Stimulated activated CD8-positive, alpha-beta memory T cell treated with anti-CD3 and anti-CD28 coated beads, Interleukin-15, amount 100 ng/mL, for 48 hours (primary cell): ENCODE measurements at regions not wholly inside any gene's neighbourhood (a gene's known extent, or its start where the extent isn't known, plus 50 kb on each side); places are given as distances from the start of the nearest gene placed in this dataset.

Experiments used
- DNase-seq, 2 donors: peaks; one replicate each; pipeline ENCODE4 v3.0.0-alpha.2; 2020; ENCODE audit warnings: low read depth in 2 of 2

DNA sequence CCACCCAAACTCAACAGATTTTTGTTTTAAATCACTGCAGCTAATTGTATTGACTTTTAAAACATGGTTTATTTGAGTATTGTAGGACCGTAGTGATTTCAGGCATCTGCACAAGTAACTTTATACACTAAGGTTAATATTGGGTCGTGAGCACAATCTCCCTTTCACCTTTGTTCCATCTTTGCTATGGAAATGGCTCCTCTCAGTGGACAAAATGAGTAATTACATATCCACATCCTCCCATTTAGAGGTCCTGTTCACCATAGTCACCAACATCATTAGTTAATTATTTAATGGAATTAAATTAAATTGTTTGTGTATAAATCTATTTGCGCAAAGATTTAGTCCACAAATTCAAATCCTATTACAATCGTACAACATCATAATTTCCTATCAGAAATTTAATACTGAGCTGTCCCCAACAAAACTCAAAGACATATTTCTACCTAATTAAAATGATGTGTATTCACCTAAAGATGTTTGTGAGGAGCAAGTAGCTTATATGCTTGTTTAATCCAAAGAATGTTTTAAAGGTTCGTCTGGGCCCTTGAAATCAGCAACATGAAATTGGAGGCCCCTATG is 173.0 kb upstream of the DAPK1 start:
- no peak for DNase-seq

DNA sequence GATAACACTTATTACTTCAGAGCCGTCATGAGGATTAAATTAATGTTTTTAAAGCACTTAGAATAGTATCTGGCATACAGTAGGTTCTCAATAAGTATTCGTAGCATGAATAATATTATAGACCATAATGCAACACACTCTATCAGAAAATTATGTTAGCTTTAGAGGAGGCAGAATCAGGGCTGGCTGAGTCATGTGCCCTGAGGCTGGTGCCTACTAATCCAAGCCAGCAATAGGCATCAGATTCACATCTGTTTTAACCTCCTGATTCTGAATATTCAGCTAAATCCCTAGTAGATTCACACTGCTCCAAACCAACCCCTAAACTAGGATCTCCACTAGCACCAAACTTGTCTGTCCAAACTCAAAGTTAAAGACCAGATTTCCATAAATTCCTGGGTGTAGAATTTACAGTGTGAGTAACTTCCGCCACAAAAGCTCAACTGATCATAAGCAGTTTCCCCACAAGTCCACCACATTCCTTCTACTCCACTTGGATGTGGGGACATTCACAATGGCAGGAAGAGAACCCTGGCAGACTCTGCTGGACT is 170.0 kb upstream of the DAPK1 start:
- no peak for DNase-seq

DNA sequence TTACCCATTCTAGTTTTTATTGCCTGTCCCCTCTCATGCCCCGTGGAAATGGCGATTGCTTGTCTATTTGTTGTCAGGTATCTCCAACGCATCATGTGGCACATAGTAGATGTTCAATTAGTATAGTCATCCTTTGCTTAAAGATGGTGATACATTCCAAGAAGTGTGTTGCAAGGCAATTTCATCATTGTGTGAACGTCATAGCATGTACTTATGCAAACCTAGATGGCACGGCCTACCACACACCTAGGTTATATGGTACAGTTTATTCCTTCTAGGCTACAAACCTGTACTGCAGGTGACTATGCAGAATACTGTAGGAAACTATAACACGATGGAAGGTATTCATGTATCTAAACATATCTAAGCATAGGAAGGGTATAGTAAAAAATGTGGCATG is 163.9 kb upstream of the DAPK1 start:
- DNase-seq: no peak

DNA sequence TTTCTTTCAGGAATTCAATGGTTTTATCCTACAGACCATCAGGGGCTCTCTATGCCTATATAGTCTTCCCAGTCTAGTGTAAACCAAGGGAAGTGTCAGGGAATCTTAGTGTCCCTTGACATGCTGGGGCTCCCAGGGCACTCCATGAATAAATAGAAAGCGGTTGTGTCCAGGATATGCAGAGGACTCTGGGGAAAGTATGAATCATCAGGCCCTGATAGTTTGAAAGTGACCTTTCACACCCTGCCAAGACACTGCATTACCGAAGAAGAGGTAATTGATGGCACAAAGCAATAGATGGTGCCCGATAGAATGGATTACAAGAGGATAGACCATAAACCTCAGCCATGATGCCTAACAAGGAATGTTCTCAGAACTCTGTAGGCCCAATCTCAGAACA is 163.3 kb upstream of the DAPK1 start:
- DNase-seq: no peak

DNA sequence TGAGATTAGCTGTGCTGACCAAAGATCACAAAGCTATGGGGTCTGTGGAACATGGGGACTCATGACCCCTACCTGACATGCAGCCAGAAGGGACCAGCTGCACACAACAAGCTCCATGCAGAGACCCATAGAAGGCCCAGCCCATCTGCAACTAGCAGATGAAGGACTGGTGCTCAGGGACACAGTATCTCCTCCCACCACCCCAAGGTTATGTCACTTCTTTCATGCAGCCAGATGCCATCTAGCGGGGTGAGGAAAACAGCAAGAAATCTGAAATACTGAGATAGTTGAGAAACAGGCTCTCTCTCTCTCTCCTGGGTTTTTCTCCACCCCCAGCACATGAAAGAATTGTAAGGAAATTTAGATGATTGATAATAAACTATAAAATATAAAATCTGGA is 161.3 kb upstream of the DAPK1 start:
- DNase-seq: no peak

DNA sequence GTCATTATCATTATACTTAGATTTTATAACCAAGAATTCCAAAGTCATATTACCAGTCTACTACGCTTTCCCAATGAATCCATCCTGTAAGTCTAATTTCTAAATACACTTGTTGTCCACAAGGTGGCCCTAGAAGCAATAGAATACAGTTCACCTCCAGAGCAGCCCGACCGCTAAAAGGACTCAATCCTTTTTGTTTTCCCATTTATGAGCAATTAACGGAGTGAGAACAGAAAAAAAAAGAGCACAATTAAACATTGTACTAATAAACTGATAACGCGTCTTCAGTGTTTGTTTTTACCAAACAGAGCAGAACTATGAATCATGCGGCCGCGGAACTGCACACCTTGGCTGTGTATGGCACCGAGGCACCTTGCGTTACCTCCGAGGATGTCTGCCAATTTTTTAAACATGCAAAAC is 160.7 kb upstream of the DAPK1 start:
- DNase-seq: no peak

DNA sequence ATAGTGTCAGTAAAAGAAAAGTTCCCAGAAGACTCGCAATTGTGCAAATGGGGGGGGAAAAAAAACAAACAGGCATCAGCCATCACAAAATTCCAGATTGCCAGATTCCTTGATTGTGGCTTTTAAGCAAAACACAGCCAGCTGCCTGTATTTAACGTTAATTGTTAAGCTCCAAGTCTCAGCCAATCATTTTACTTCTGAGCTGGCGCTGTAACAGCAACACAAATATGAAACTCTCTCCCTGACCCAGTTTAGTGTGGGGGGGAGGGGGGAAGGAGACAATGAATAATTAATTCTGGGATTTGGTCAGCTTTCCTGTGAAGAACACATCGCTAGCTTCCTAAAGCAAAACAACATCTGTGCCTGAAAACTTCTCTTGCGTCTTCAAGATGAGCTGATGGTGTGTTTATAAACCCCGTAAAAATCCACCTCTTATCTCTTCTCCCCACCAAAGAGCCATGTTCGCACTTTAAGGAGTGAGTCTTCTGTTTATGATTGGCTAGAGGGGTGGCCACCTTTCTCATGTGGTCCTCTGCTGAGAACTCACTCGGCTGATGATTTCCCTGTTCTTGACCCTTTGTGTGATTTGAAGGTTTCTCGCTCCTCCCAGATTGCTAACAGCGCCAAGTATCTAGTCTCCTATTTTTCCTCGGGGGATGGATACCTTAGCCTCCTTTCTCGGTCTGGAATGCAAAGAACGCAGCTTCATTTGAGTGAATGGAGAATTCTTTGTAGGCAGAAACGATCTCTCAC is 160.2 kb upstream of the DAPK1 start:
- DNase-seq: no peak

DNA sequence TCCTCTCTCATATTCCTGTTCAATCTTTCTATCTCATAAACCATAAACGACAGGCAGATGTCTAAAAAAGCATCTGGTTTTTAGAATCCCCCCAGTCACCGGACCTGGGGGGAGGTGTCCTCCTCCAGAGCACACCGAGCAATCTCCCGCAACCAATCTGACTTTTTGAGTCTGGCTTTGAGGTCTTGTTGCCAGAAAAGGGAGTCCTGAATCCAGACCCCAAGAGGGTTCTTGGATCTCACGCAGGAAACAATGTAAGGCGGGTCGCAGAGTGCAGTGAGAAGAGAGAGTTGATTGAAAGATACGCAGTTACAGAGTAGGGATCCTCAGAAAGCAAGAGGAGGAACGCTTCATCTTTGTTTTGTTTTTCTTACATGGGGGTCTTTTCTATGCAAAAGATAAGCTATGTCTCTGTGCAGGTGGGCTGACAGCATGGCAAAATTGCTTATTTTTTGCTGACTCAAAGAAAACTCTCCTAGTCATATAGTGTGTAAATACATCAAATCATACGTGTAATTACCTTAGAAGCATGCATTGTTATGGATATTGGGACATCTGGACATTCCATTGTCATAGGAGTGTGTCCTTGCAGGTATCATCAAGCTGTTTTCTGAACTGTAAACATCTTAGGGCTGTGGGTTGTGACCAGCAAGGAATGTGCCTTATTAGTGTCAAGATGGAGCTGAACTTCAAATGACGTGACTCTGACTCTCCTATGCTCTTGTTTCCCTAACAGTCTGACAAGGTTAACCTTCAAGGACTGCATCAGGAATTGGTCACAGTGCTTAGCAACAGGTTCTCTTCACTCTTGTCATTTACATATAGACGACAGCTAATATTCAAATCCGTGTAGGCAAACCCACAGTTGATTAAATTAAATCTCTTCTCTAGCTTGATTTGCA is 159.3 kb upstream of the DAPK1 start:
- DNase-seq: no peak

DNA sequence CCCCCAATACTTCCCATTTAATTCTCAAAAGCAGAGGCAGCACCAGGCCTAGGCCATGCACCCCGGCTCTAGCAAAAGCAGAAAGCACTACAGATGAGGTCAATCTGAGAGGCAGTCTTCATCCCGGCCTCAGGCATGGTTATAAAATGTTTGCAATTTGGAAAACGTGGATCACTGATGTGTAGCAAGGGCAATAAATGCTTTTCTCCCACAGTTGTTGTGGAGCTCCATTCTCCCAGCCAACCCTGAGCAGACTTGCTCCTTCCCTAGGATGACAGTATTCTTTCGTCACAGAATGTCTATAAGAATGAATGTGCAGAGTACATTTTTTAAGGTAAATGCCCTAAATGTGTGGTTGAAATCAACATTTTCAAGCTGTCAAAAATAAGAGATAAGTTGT is 157.3 kb upstream of the DAPK1 start:
- no peak for DNase-seq

DNA sequence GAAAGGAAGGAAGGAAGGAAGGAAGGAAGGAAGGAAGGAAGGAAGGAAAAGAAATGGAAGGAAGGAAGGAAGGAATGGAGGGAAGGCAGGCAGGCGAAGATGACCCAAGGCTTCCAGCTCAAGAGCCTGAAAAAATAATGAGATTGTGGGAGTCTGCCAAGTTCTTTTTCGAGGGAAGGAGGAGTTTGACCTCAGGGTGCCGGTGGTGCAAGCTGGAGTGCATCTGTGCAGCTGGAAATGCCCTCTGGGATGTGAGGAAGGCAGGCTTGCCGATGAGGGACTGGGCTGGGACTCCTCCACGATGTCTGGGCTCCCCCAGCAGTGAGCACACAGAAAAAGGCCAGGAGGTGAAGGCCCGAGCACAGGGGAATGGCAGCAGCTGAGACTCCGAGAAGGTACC is 154.9 kb upstream of the DAPK1 start:
- DNase-seq: no peak

DNA sequence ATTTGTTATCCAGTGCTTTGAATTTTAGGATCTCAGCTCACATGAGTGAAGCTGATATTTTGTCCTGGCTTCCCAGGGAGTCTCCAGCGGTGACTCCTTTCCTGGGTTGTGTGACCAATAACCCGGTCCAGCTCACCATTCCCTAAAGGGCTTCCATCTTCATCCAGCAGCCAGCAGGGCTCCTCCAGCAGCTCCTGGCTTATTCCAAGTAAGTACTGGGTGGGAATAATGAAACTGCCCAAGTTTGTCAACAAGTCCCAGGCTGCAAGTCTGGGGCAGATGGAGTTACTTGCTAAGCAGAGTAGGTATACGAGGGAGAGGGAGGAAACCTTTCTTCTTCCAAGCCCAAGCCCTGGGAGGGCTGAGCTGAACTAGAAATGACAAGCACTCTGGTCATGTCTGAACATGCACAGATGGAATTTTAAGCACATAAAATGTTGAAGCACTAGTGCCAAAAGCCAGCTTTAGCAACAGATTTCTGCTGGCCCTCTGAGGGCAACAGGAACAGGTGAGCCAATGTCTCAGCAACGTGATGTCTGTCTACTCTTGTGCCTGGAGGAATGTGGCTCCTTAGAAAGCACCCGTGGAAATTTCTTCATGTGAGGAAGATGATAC is 153.7 kb upstream of the DAPK1 start:
- no peak for DNase-seq

DNA sequence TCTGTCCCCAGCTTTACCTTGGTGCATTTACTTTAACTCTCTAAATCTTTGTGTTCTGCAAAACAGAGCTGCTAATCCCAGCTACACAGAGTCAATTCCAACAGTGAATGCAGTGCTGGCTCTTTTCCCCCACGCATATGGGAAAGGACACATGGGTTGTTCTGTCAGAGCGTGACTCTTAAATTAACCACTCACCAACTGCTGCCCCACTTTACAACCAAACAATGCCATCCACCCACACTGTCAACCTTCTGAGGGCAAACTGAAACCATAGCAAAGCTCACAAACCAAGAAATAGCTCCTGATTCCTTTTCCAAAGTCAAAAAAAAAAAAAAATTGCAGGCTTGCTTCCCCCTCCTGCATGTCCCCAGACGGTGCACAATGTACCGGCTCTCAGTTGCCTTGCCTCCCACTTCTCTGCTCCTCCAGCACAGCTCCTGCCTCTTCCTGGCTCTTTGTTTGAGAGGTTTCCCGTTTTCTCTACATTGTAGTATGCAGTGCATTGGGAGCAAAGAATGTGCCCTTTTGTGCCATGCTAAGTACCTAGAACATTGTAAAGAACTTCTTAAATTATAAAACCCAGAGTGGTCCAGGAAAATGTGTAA is 151.5 kb upstream of the DAPK1 start:
- no peak for DNase-seq

DNA sequence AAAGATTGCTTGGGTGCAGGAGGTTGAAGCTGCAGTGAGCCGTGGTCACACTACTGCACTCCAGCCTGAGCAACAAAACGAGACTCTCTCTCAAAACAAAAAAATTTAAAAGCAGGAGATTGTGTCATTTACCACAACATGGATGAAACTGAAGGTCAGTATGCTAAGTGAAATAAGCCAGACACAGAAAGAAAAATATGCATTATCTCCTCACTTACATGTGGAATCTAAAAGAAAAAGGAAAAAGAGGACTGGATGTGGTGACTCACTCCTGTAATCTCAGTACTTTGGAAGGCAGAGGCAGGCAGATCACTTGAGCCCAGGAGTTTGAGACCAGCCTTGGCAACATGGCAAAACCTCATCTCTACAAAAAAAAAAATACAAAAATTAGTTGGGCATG is 146.8 kb upstream of the DAPK1 start:
- DNase-seq: no peak

DNA sequence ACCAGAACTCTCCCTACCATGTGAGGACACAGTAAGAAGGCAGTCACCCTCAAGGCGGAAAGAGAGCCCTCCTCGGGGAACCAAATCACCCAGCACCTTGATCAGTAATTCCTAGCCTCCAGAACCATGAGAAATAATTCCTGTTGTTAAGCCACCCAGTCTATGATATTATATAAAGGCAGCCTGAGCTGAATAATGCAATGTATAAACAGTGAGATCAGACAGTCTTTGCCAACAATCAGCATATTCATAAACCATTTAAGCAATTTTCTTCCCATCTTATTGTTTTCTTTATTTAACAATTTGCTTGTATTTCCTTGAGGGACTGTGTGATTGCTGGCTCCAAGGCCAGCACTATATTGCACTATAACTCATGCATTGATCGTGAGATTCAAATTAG is 144.4 kb upstream of the DAPK1 start:
- no peak for DNase-seq

DNA sequence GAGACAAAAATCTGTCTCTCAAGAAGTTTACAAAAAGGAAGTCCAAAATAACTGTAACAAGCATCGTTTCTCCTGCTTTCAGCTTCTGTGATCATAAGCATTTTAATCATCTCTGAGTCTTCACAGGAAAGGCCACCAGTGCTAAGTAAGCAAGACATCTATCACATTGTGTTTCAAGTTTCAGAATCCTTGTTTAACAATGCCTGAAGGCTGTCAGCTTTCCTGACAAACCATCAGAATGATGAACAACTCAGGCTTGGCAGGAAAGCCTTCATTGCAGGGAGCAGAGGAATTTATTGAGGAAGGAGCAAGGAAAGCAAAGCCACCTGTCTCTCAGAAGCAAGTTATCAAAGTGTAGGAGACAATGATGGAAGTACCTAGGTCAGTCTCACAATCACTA is 143.5 kb upstream of the DAPK1 start:
- no peak for DNase-seq

DNA sequence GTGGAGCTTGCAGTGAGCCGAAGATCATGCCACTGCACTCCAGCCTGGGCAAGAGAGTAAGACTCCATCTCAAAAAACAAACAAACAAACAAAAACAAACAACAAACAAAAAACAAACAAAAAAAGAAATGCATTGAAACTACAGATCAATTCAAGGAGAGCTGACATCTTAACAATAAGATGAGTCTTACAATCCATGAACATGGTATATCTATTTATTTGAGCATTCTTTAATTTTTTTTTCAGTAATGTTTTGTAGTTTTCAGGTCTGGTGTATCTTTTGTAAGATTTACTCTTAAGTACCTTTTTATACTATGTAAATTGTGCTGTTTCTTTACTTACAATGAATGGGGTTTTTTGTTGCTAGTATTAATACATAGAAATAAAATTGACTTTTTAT is 140.1 kb upstream of the DAPK1 start:
- DNase-seq: no peak

DNA sequence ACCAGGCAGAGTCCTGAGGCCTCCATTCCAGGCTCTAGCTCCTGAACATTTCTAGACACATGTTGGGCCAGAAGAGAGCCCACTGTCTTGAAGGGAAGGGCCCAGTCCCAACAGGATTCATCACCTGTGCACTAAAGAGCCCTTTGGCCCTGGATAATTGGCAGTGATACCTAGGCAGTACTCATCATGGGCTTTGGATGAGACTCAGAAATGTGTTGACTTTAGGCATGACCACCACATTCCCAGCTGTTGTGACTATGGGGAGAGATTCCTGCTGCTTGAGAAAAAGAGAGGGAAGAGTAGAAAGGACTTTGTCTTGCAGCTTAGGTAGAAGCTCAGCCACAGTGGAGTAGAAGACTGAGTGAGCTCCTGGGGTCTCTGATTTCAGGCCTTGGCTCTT is 138.4 kb upstream of the DAPK1 start:
- no peak for DNase-seq

DNA sequence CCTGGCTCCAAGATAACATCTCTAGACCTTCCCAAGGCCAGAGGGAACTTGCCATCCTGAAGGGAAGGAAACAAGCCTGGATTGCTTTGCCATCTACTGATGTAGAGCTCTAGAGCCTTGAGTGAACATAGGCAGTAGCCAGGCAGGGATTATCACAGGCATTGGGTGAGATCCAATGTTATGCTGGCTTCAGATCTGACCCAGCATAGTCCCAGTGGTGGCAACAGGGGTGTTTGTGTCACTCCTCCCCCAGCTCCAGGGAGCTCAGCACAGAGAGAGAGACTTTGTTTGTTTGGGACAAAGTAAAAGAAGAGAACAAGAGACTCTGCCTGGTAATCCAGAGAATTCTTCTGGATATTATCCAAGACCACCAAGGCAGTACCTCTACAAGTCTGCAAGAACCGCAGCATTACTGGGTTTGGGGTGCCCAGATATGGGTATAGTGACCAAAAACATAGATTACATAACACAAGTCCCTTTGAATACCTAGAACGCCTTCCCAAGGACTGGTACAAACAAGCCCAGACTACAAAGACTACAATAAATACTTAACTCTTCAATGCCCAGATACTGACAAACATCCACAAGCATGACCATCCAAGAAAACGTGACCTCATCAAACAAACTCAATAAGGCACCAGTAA is 137.6 kb upstream of the DAPK1 start:
- no peak for DNase-seq

DNA sequence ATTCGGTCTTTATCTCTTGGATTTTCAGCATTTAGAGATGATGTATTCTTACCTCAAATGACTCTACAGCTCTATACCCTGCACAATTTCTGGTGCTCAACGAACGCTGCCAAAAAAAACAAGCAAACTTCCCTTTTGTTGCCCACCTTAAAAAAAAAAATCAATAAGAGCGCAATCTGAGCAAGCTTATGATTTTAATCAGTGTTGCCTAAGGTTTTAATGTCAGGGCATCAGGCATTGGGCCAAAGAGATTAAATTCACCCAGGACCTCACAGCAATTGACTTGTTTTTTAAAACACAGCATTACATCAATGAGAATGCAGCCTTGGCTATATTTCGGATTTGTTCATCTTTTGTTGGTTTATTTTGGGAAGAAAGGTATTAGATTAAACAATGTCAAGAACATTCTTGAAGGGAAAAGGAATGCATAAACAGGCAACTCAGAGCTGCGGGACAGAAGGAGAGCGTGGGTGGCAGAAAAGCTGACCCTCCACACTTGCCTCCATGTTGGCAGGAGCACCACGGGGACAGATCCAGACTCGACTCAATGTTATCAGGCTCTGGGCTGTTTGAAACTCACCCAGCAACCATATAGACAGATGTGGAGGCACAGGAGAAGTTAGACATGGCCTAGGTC is 127.5 kb upstream of the DAPK1 start:
- DNase-seq: no peak

DNA sequence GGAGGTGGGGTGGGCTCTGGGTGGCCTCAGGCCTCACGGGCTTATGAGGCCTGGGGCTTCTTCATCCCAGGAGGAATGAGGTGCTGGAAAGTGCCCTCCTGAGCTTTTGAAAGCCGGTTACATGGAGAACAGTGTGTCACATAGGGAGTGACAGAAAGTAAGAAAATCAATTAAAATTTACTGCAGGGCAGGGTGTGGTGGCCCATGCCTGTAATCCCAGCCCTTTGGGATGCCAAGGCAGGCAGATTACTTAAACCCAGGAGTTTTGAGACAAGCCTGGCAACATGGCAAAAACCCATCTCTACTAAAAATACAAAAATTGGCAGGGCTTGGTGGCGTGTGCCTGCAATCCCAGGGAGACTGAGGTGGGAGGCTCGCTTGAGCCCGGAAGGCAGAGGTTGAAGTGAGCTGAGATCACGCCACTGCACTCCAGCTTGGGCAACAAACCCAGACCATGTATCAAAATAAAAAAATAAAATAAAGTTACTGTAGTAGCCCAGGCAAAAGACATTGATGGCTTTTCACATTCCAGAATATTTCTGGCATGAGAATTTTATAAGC is 125.8 kb upstream of the DAPK1 start:
- DNase-seq: no peak
